Ectodermal cell (in vitro differentiated cells): ENCODE measurements at regions not wholly inside any gene's neighbourhood (a gene's known extent, or its start where the extent isn't known, plus 50 kb on each side); places are given as distances from the start of the nearest gene placed in this dataset.

ENCODE experiments used
- H3K27ac ChIP-seq: 2 replicates; pipeline ENCODE4 v1.7.0; 2013; ENCODE audit warnings: mild to moderate bottlenecking, low read depth, low read length; ENCODE audit not compliant: insufficient read depth, poor library complexity, severe bottlenecking
- H3K27me3 ChIP-seq: 2 replicates; pipeline ENCODE4 v1.7.0; 2013; ENCODE audit warnings: mild to moderate bottlenecking, low read length; ENCODE audit not compliant: insufficient read depth, control insufficient read depth, poor library complexity, severe bottlenecking
- H3K36me3 ChIP-seq: one replicate; pipeline ENCODE4 v1.7.0; 2013; ENCODE audit warnings: low read length; ENCODE audit not compliant: control insufficient read depth, insufficient read depth
- H3K4me1 ChIP-seq: one replicate; pipeline ENCODE4 v1.7.0; 2013; ENCODE audit warnings: low read length; ENCODE audit not compliant: control insufficient read depth, insufficient read depth
- H3K4me3 ChIP-seq: 2 replicates; pipeline ENCODE4 v1.7.0; 2013; ENCODE audit warnings: low read depth, low read length, control low read depth; ENCODE audit not compliant: insufficient read depth
- H3K9me3 ChIP-seq: 2 replicates; pipeline ENCODE4 v1.7.0; 2013; ENCODE audit warnings: mild to moderate bottlenecking, low read length, moderate library complexity; ENCODE audit not compliant: control insufficient read depth
- WGBS, 2 experiments: methylation state at CpG; one replicate each; pipeline ENCODE4 v1.1.7; 2013; ENCODE audit warnings: missing lambda C conversion rate in 2 of 2; 5-methylcytosine and 5-hydroxymethylcytosine counted together

GRCh38 chr14:58873228-58873953 is 235.6 kb downstream of the DACT1 start:
- no peaks in the 10 kb centered on the region for H3K9me3 ChIP-seq
- no peaks in the 10 kb centered on the region for H3K27me3 ChIP-seq
- no peak overlapping the region for H3K27ac ChIP-seq
- 85 to 91% methylated on average over 5 of the region's 5 CpGs for WGBS, 2 experiments
- H3K4me1 ChIP-seq, result peaks cover 4% of the 10 kb centered on the region
- no peaks in the 10 kb centered on the region for H3K36me3 ChIP-seq
- H3K4me3 ChIP-seq, result no peak overlapping the region

- Histone ChIP-seq H3K4me3 (no peak overlapping the region), H3K9me3 (no peaks in the 10 kb centered on the region), H3K36me3 (no peaks in the 10 kb centered on the region), H3K4me1 (peaks cover 4% of the 10 kb centered on the region), H3K27ac (no peak overlapping the region), H3K27me3 (no peaks in the 10 kb centered on the region)
- 80 to 85% methylated on average over 1 of the region's 1 CpG for WGBS, 2 experiments
Measured at GRCh38 chr14:58875613-58876012, 237.9 kb downstream of the DACT1 start.

GRCh38 chr14:58876608-58877007 is 238.8 kb downstream of the DACT1 start:
- Histone ChIP-seq H3K4me3 (no peak overlapping the region), H3K27me3 (no peaks in the 10 kb centered on the region), H3K27ac (no peak overlapping the region), H3K9me3 (no peaks in the 10 kb centered on the region), H3K36me3 (no peaks in the 10 kb centered on the region), H3K4me1 (peaks cover 4% of the 10 kb centered on the region)

- Histone ChIP-seq H3K27me3 (no peaks in the 10 kb centered on the region), H3K4me3 (no peak overlapping the region), H3K9me3 (no peaks in the 10 kb centered on the region), H3K27ac (no peak overlapping the region), H3K36me3 (no peaks in the 10 kb centered on the region), H3K4me1 (no peaks in the 10 kb centered on the region)
- WGBS, 2 experiments, result 96 to 99% methylated on average over 2 of the region's 2 CpGs
Measured at GRCh38 chr14:58878439-58879139, 240.8 kb downstream of the DACT1 start.

GRCh38 chr14:58881433-58881832 is 243.7 kb downstream of the DACT1 start:
- 87 to 100% methylated on average over 1 of the region's 1 CpG for WGBS, 2 experiments
- H3K27ac ChIP-seq, result no peak overlapping the region
- no peaks in the 10 kb centered on the region for H3K27me3 ChIP-seq

GRCh38 chr14:58882577-58883018 is 244.8 kb downstream of the DACT1 start:
- no peaks in the 10 kb centered on the region for H3K27me3 ChIP-seq
- 68 to 85% methylated on average over 3 to 4 of the region's 4 CpGs for WGBS, 2 experiments
- H3K4me3 ChIP-seq, result no peak overlapping the region
- H3K9me3 ChIP-seq, result no peaks in the 10 kb centered on the region
- no peaks in the 10 kb centered on the region for H3K4me1 ChIP-seq
- H3K36me3 ChIP-seq, result no peaks in the 10 kb centered on the region
- no peak overlapping the region for H3K27ac ChIP-seq

More at GRCh38 chr14:58881433-58881832, 243.7 kb downstream of the DACT1 start:
- Histone ChIP-seq H3K4me3 (no peak overlapping the region), H3K9me3 (no peaks in the 10 kb centered on the region), H3K4me1 (no peaks in the 10 kb centered on the region), H3K36me3 (no peaks in the 10 kb centered on the region)

GRCh38 chr14:58884442-58884841 is 246.7 kb downstream of the DACT1 start:
- 92 to 95% methylated on average over 2 of the region's 2 CpGs for WGBS, 2 experiments
- Histone ChIP-seq H3K36me3 (no peaks in the 10 kb centered on the region), H3K9me3 (no peaks in the 10 kb centered on the region), H3K4me1 (no peaks in the 10 kb centered on the region), H3K4me3 (no peak overlapping the region), H3K27ac (no peak overlapping the region), H3K27me3 (no peaks in the 10 kb centered on the region)

- H3K36me3 ChIP-seq, result no peaks in the 10 kb centered on the region
- no peak overlapping the region for H3K27ac ChIP-seq
- H3K4me1 ChIP-seq, result no peaks in the 10 kb centered on the region
- H3K4me3 ChIP-seq, result no peak overlapping the region
- no peaks in the 10 kb centered on the region for H3K9me3 ChIP-seq
- 90 to 97% methylated on average over 1 to 2 of the region's 2 CpGs for WGBS, 2 experiments
- no peaks in the 10 kb centered on the region for H3K27me3 ChIP-seq
Measured at GRCh38 chr14:58887931-58888330, 250.2 kb downstream of the DACT1 start.

GRCh38 chr14:58898655-58899316 is 261.0 kb downstream of the DACT1 start:
- no peaks in the 10 kb centered on the region for H3K36me3 ChIP-seq
- H3K9me3 ChIP-seq, result no peaks in the 10 kb centered on the region
- H3K27me3 ChIP-seq, result no peaks in the 10 kb centered on the region
- no peaks in the 10 kb centered on the region for H3K4me1 ChIP-seq
- no peak overlapping the region for H3K27ac ChIP-seq
- H3K4me3 ChIP-seq, result no peak overlapping the region
- 82 to 93% methylated on average over 3 to 4 of the region's 4 CpGs for WGBS, 2 experiments

GRCh38 chr14:58899317-58899713 is 261.6 kb downstream of the DACT1 start:
- Histone ChIP-seq H3K4me1 (no peaks in the 10 kb centered on the region), H3K27me3 (no peaks in the 10 kb centered on the region), H3K9me3 (no peaks in the 10 kb centered on the region), H3K4me3 (no peak overlapping the region), H3K27ac (no peak overlapping the region), H3K36me3 (no peaks in the 10 kb centered on the region)
- 91 to 93% methylated on average over 3 of the region's 3 CpGs for WGBS, 2 experiments
